Erythroblast (primary cell): ENCODE measurements at regions not wholly inside any gene's neighbourhood (a gene's known extent, or its start where the extent isn't known, plus 50 kb on each side); places are given as distances from the start of the nearest gene placed in this dataset.

Source experiments
- GATA1 ChIP-seq: IDR thresholded peaks from 2 replicates; pipeline ENCODE4 v1.6.1; 2011; ENCODE audit warnings: low read depth, mild to moderate bottlenecking, control low read depth, low read length, moderate library complexity
- POLR2A ChIP-seq: IDR thresholded peaks from 2 replicates; pipeline ENCODE4 v1.6.1; 2011; ENCODE audit warnings: mild to moderate bottlenecking, low read length

DNA sequence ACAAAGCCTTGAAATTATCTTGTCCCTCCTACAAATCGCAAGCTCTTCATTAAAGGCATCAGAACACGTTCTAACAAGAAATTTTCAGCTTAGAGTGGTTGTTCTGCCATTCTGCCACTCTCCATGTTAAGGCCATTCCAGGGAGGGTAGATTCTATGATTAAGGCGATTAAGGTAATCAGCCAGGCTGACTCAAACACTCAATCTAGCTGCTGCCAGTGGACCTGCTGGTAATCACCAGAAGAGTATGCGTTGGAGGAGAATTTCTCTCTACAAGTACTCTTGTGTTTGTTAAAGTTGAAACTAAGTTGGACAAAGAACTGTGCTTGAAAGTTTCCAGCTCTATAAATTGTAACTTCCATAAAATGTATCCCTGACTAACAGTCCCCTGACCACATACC, 149.2 kb upstream of the COL1A2 start:
- TF ChIP-seq POLR2A (no peak), GATA1 (no peak)
